ENCODE measurements at regions not wholly inside any gene's neighbourhood (a gene's known extent, or its start where the extent isn't known, plus 50 kb on each side); places are given as distances from the start of the nearest gene placed in this dataset.

- Mint-ChIP-seq H3K27ac (no peak overlapping the region), H3K36me3 (ENCODE audit: low read depth) (no peaks in the 10 kb centered on the region), H3K4me1 (no peaks in the 10 kb centered on the region), H3K9me3 (no peaks in the 10 kb centered on the region), H3K27me3 (peaks cover 39% of the 10 kb centered on the region), H3K4me3 (no peak overlapping the region)
- CTCF ChIA-PET = no interaction called here
- ATAC-seq (ENCODE audit: low read depth) (no peak), DNase-seq (no peak)
- intact Hi-C loops (cut with micrococcal nuclease) = no loop called here
- TF ChIP-seq CTCF (IDR thresholded peaks at IDR 0.05) = no peak
- POLR2A ChIA-PET = no interaction called here
Measured at GRCh38 chr10:128536259-128536658, 410.0 kb upstream of the MKI67 start.

- Mint-ChIP-seq H3K9me3 (no peaks in the 10 kb centered on the region), H3K36me3 (ENCODE audit: low read depth) (no peaks in the 10 kb centered on the region), H3K4me1 (no peaks in the 10 kb centered on the region), H3K4me3 (no peak overlapping the region), H3K27me3 (peaks cover 51% of the 10 kb centered on the region), H3K27ac (no peak overlapping the region)
- intact Hi-C loops (cut with micrococcal nuclease) = no loop called here
- no peak for TF ChIP-seq CTCF (IDR thresholded peaks at IDR 0.05)
- CTCF ChIA-PET = no interaction called here
- ATAC-seq (ENCODE audit: low read depth) = no peak
- POLR2A ChIA-PET = no interaction called here
- no peak for DNase-seq
Measured at GRCh38 chr10:128537834-128538330, 411.7 kb upstream of the MKI67 start.

GRCh38 chr10:128538671-128539070, 412.4 kb upstream of the MKI67 start:
- Mint-ChIP-seq H3K36me3 (ENCODE audit: low read depth) (no peaks in the 10 kb centered on the region), H3K27me3 (peaks cover 55% of the 10 kb centered on the region), H3K27ac (no peak overlapping the region), H3K4me3 (no peak overlapping the region), H3K4me1 (no peaks in the 10 kb centered on the region), H3K9me3 (no peaks in the 10 kb centered on the region)
- ChIA-PET POLR2A (no interaction called here), CTCF (no interaction called here)
- no peak for TF ChIP-seq CTCF (IDR thresholded peaks at IDR 0.05)
- ATAC-seq (ENCODE audit: low read depth) = no peak
- intact Hi-C loops (cut with micrococcal nuclease) = no loop called here
- DNase-seq = no peak

- TF ChIP-seq CTCF (IDR thresholded peaks at IDR 0.05) = no peak
- no peak overlapping the region for H3K27ac Mint-ChIP-seq
- intact Hi-C loops (cut with micrococcal nuclease) = no loop called here
- no peaks in the 10 kb centered on the region for H3K36me3 Mint-ChIP-seq (ENCODE audit: low read depth)
- no peaks in the 10 kb centered on the region for H3K9me3 Mint-ChIP-seq
- no peaks in the 10 kb centered on the region for H3K4me1 Mint-ChIP-seq
- DNase-seq (no peak), ATAC-seq (ENCODE audit: low read depth) (no peak)
- CTCF ChIA-PET = no interaction called here
- H3K4me3 Mint-ChIP-seq = no peak overlapping the region
- peaks cover 52% of the 10 kb centered on the region for H3K27me3 Mint-ChIP-seq
- POLR2A ChIA-PET = no interaction called here
Measured at GRCh38 chr10:128539510-128540127, 413.4 kb upstream of the MKI67 start.

- Mint-ChIP-seq H3K4me3 (no peak overlapping the region), H3K27ac (no peak overlapping the region), H3K4me1 (no peaks in the 10 kb centered on the region), H3K27me3 (peaks cover 48% of the 10 kb centered on the region), H3K9me3 (no peaks in the 10 kb centered on the region), H3K36me3 (ENCODE audit: low read depth) (no peaks in the 10 kb centered on the region)
- DNase-seq (no peak), ATAC-seq (ENCODE audit: low read depth) (no peak)
- TF ChIP-seq CTCF (IDR thresholded peaks at IDR 0.05) = no peak
- ChIA-PET CTCF (no interaction called here), POLR2A (no interaction called here)
- intact Hi-C loops (cut with micrococcal nuclease) = no loop called here
Measured at GRCh38 chr10:128540128-128540762, 414.0 kb upstream of the MKI67 start.
